ENCODE measurements at regions not wholly inside any gene's neighbourhood (a gene's known extent, or its start where the extent isn't known, plus 50 kb on each side); places are given as distances from the start of the nearest gene placed in this dataset.

- no peak overlapping the region for H2AFZ ChIP-seq (ENCODE audit: control insufficient read depth, low read length)
- H3K27me3 ChIP-seq (ENCODE audit: control insufficient read depth, extremely low read depth, insufficient read depth, low read length) = no peaks in the 10 kb centered on the region
- H3K4me2 ChIP-seq (ENCODE audit: control insufficient read depth, extremely low read depth, insufficient read depth, low read depth, low read length) = no peak overlapping the region
- H3K4me3 ChIP-seq (ENCODE audit: control insufficient read depth in 2 of 3, extremely low read depth in 1 of 3, insufficient read depth in 2 of 3, low read depth in 1 of 3, low read length in 3 of 3) = no peak overlapping the region
- H4K20me1 ChIP-seq (ENCODE audit: control insufficient read depth, extremely low read depth, insufficient read depth, low read length) = no peaks in the 10 kb centered on the region
- no peak for FAIRE-seq
- H3K9me1 ChIP-seq (ENCODE audit: control insufficient read depth, extremely low read depth, insufficient read depth, low read length) = no peaks in the 10 kb centered on the region
- no peaks in the 10 kb centered on the region for H3K79me2 ChIP-seq (ENCODE audit: control insufficient read depth, insufficient read depth, low read length)
- H3K4me1 ChIP-seq (ENCODE audit: control insufficient read depth, extremely low read depth, insufficient read depth, low read length) = no peaks in the 10 kb centered on the region
- H3K27ac ChIP-seq (ENCODE audit: control insufficient read depth, insufficient read depth, low read length) = no peak overlapping the region
- H3K9me3 ChIP-seq (ENCODE audit: control insufficient read depth, low read depth, low read length) = no peaks in the 10 kb centered on the region
- no peaks in the 10 kb centered on the region for H3K36me3 ChIP-seq (ENCODE audit: control insufficient read depth in 2 of 2, extremely low read depth in 1 of 2, insufficient read depth in 2 of 2, low read length in 2 of 2)
- DNase-seq (ENCODE audit: low read depth, low spot score) = no peak
- dilution Hi-C loops (cut with MboI; ENCODE audit: extremely low pct_ligation_motif_present, low sequenced_read_pairs) = no loop called here
- TF ChIP-seq CTCF (optimal IDR thresholded peaks at IDR 0.05 in 1 of 3, IDR thresholded peaks at IDR 0.05 in 1 of 3, conservative IDR thresholded peaks at IDR 0.05 in 1 of 3; ENCODE audit: extremely low read depth in 1 of 3, insufficient read depth in 2 of 3, low read length in 3 of 3) (no peak), EZH2 (IDR thresholded peaks at IDR 0.05; ENCODE audit: low read length) (no peak)
- H3K9ac ChIP-seq (ENCODE audit: control insufficient read depth, extremely low read depth, insufficient read depth, low read length) = no peak overlapping the region
Measured at GRCh38 chr3:104367000-104367399, 999.7 kb upstream of the ALCAM start.

GRCh38 chr3:104368760-104369159, 997.9 kb upstream of the ALCAM start:
- TF ChIP-seq EZH2 (IDR thresholded peaks at IDR 0.05; ENCODE audit: low read length) (no peak), CTCF (optimal IDR thresholded peaks at IDR 0.05 in 1 of 3, IDR thresholded peaks at IDR 0.05 in 1 of 3, conservative IDR thresholded peaks at IDR 0.05 in 1 of 3; ENCODE audit: extremely low read depth in 1 of 3, insufficient read depth in 2 of 3, low read length in 3 of 3) (no peak)
- no peaks in the 10 kb centered on the region for H3K9me3 ChIP-seq (ENCODE audit: control insufficient read depth, low read depth, low read length)
- no peak for DNase-seq (ENCODE audit: low read depth, low spot score)
- dilution Hi-C loops (cut with MboI; ENCODE audit: extremely low pct_ligation_motif_present, low sequenced_read_pairs) = no loop called here
- no peak overlapping the region for H2AFZ ChIP-seq (ENCODE audit: control insufficient read depth, low read length)
- H3K4me3 ChIP-seq (ENCODE audit: control insufficient read depth in 2 of 3, extremely low read depth in 1 of 3, insufficient read depth in 2 of 3, low read depth in 1 of 3, low read length in 3 of 3) = no peak overlapping the region
- H3K27me3 ChIP-seq (ENCODE audit: control insufficient read depth, extremely low read depth, insufficient read depth, low read length) = no peaks in the 10 kb centered on the region
- no peaks in the 10 kb centered on the region for H3K9me1 ChIP-seq (ENCODE audit: control insufficient read depth, extremely low read depth, insufficient read depth, low read length)
- H3K27ac ChIP-seq (ENCODE audit: control insufficient read depth, insufficient read depth, low read length) = no peak overlapping the region
- H3K36me3 ChIP-seq (ENCODE audit: control insufficient read depth in 2 of 2, extremely low read depth in 1 of 2, insufficient read depth in 2 of 2, low read length in 2 of 2) = no peaks in the 10 kb centered on the region
- H3K9ac ChIP-seq (ENCODE audit: control insufficient read depth, extremely low read depth, insufficient read depth, low read length) = no peak overlapping the region
- H3K79me2 ChIP-seq (ENCODE audit: control insufficient read depth, insufficient read depth, low read length) = no peaks in the 10 kb centered on the region
- H4K20me1 ChIP-seq (ENCODE audit: control insufficient read depth, extremely low read depth, insufficient read depth, low read length) = no peaks in the 10 kb centered on the region
- no peak overlapping the region for H3K4me2 ChIP-seq (ENCODE audit: control insufficient read depth, extremely low read depth, insufficient read depth, low read depth, low read length)
- FAIRE-seq = no peak
- H3K4me1 ChIP-seq (ENCODE audit: control insufficient read depth, extremely low read depth, insufficient read depth, low read length) = no peaks in the 10 kb centered on the region
